Panc1 (cell line): ENCODE measurements at regions not wholly inside any gene's neighbourhood (a gene's known extent, or its start where the extent isn't known, plus 50 kb on each side); places are given as distances from the start of the nearest gene placed in this dataset.

Experiments
- ATAC-seq: fragments of 200-7000 bp; cut with Tn5 transposase; 2 replicates; pipeline ENCODE4 v1.9.1; 2020; ENCODE audit warnings: mild to moderate bottlenecking, moderate library complexity
- BruUV-seq: library from RNA; stranded (reverse); fragments of 400-500 nt; replicated peaks from 2 replicates; lab custom pipeline; 2021; lab: Mats Ljungman, UMichigan
- CTCF ChIA-PET: fragments of 300-600 bp; sonication (Branson Sonifier 250); formaldehyde crosslinking; loops from one replicate; lab custom pipeline; 2022; ENCODE audit warnings: antibody characterized with exemption; lab: Charles Lee
- POLR2A ChIA-PET: fragments of 300-600 bp; sonication (Branson Sonifier 250); formaldehyde crosslinking; loops from one replicate; lab custom pipeline; 2022; ENCODE audit warnings: antibody characterized with exemption; lab: Charles Lee
- DNase-seq: peaks from one replicate; pipeline ENCODE4 v3.0.0-alpha.2; 2010; ENCODE audit warnings: low read depth, low spot score
- H3K27ac ChIP-seq: 2 replicates; pipeline ENCODE4 v1.5.1; 2011; ENCODE audit warnings: mild to moderate bottlenecking, low read length, inconsistent platforms
- H3K27me3 ChIP-seq: fragments of 200-500 bp; sonication (Bioruptor generic); 2 replicates; pipeline ENCODE4 v1.6.0; 2014; ENCODE audit warnings: low read length, inconsistent platforms; ENCODE audit not compliant: control insufficient read depth, insufficient read depth
- H3K36me3 ChIP-seq: fragments of 200-500 bp; sonication (Bioruptor generic); 2 replicates; pipeline ENCODE4 v1.5.1; 2014; ENCODE audit warnings: inconsistent platforms, mild to moderate bottlenecking, low read length, moderate library complexity; ENCODE audit not compliant: control insufficient read depth, insufficient read depth
- H3K4me1 ChIP-seq: 2 replicates; pipeline ENCODE4 v1.5.1; 2011; ENCODE audit warnings: inconsistent platforms, mild to moderate bottlenecking, low read length, moderate library complexity; ENCODE audit not compliant: control insufficient read depth, insufficient read depth
- H3K4me3 ChIP-seq, 2 experiments: 2 replicates each; pipeline ENCODE4 v1.5.1; 2011 to 2012; ENCODE audit warnings: low read depth in 2 of 2, low read length in 2 of 2, mild to moderate bottlenecking in 2 of 2, inconsistent platforms in 1 of 2, moderate library complexity in 1 of 2
- H3K9me3 ChIP-seq: fragments of 200-500 bp; sonication (Bioruptor generic); 2 replicates; pipeline ENCODE4 v1.5.1; 2014; ENCODE audit warnings: low read depth, mild to moderate bottlenecking, inconsistent platforms, low read length, moderate library complexity; ENCODE audit not compliant: control insufficient read depth, insufficient read depth
- CTCF ChIP-seq: fragments of 450-650 bp; IDR thresholded peaks from 2 replicates; pipeline ENCODE4 v1.5.1; 2017; ENCODE audit warnings: mild to moderate bottlenecking
- POLR2AphosphoS5 ChIP-seq: IDR thresholded peaks from 2 replicates; pipeline ENCODE4 v1.6.1; 2012; ENCODE audit warnings: mild to moderate bottlenecking, low read depth, low read length, moderate library complexity
- REST ChIP-seq, 2 experiments: IDR thresholded peaks; 2 replicates each; pipeline ENCODE4 v1.6.1; 2011 to 2012; ENCODE audit warnings: low read depth in 2 of 2, control low read depth in 1 of 2, low read length in 1 of 2, mild to moderate bottlenecking in 1 of 2, moderate library complexity in 1 of 2; ENCODE audit not compliant: insufficient read depth in 1 of 2
- SIN3A ChIP-seq: IDR thresholded peaks from 2 replicates; pipeline ENCODE4 v1.6.1; 2012; ENCODE audit warnings: low read depth, mild to moderate bottlenecking, low read length, moderate library complexity, borderline replicate concordance; ENCODE audit not compliant: insufficient read depth
- TCF7L2 ChIP-seq: IDR thresholded peaks from 2 replicates; pipeline ENCODE4 v1.6.1; 2011; ENCODE audit warnings: mild to moderate bottlenecking, low read depth, low read length, inconsistent platforms
- in situ Hi-C: cut with HindIII; loops from 2 replicates; pipeline ENCODE4 v1.10.0; 2016; ENCODE audit warnings: low sequenced_read_pairs, low pct_unique_long_range_greater_than_20kb
- intact Hi-C: fragments of 100-400 bp; cut with micrococcal nuclease; formaldehyde crosslinking; loops from one replicate; pipeline ENCODE4 v1.10.0; 2022; ENCODE audit not compliant: unreplicated experiment

GRCh38 chrX:113124693-113125092, 284.1 kb upstream of the AMOT start:
- Histone ChIP-seq H3K4me1 (no peaks in the 10 kb centered on the region), H3K9me3 (no peaks in the 10 kb centered on the region), H3K36me3 (no peaks in the 10 kb centered on the region), H3K27ac (no peak overlapping the region), H3K27me3 (no peaks in the 10 kb centered on the region), H3K4me3 (no peak overlapping the region)
- DNase-seq = no peak
- POLR2A ChIA-PET = no interaction called here
- intact Hi-C loops = no loop called here
- ATAC-seq = no peak
- in situ Hi-C loops = no loop called here
- TF ChIP-seq CTCF (no peak), REST (IDR thresholded peaks at IDR 0.05; ENCODE audit: insufficient read depth in 1 of 2, low read depth in 2 of 2, low read length in 1 of 2) (no peak), POLR2AphosphoS5 (no peak), SIN3A (no peak), TCF7L2 (no peak)
- CTCF ChIA-PET = no interaction called here
- no TSS peak for BruUV-seq

GRCh38 chrX:113075521-113075920, 234.9 kb upstream of the AMOT start:
- no peaks in the 10 kb centered on the region for H3K27me3 ChIP-seq
- intact Hi-C loops = no loop called here
- TF ChIP-seq TCF7L2 = no peak
- no peak for TF ChIP-seq POLR2AphosphoS5
- TF ChIP-seq REST (IDR thresholded peaks at IDR 0.05; ENCODE audit: insufficient read depth in 1 of 2, low read depth in 2 of 2, low read length in 1 of 2) = no peak
- TF ChIP-seq SIN3A = no peak
- no peak for TF ChIP-seq CTCF
- no peaks in the 10 kb centered on the region for H3K9me3 ChIP-seq
- in situ Hi-C loops = no loop called here
- CTCF ChIA-PET = no interaction called here
- no peaks in the 10 kb centered on the region for H3K4me1 ChIP-seq
- POLR2A ChIA-PET = no interaction called here
- ATAC-seq (no peak), DNase-seq (no peak)
- no peak overlapping the region for H3K27ac ChIP-seq
- no peaks in the 10 kb centered on the region for H3K36me3 ChIP-seq
- no TSS peak for BruUV-seq
- no peak overlapping the region for H3K4me3 ChIP-seq
